ENCODE measurements at regions not wholly inside any gene's neighbourhood (a gene's known extent, or its start where the extent isn't known, plus 50 kb on each side); places are given as distances from the start of the nearest gene placed in this dataset.

- TF ChIP-seq CTCF (IDR thresholded peaks at IDR 0.05) (no peak), POLR2A (IDR thresholded peaks at IDR 0.05) (no peak)
Measured at GRCh38 chr14:104384776-104385071, 194.8 kb upstream of the C14orf180 start.
